ENCODE measurements at regions not wholly inside any gene's neighbourhood (a gene's known extent, or its start where the extent isn't known, plus 50 kb on each side); places are given as distances from the start of the nearest gene placed in this dataset.

GRCh38 chr6:68010936-68011335 lies 624.1 kb upstream of the ADGRB3 start:
- no peaks in the 10 kb centered on the region for H3K9me3 ChIP-seq
- H3K27me3 ChIP-seq: no peaks in the 10 kb centered on the region
- no peak overlapping the region for H3K4me3 ChIP-seq
- DNase-seq (no peak), ATAC-seq (no peak), FAIRE-seq (no peak)
- intact Hi-C loops (cut with DNase I): no loop called here
- no peak overlapping the region for H3K27ac ChIP-seq
- no peaks in the 10 kb centered on the region for H3K36me3 ChIP-seq
- no peaks in the 10 kb centered on the region for H3K4me1 ChIP-seq
- WGBS, 2 donors: 62 to 68% methylated on average over 4 of the region's 4 CpGs
- TF ChIP-seq, protein P1, sequence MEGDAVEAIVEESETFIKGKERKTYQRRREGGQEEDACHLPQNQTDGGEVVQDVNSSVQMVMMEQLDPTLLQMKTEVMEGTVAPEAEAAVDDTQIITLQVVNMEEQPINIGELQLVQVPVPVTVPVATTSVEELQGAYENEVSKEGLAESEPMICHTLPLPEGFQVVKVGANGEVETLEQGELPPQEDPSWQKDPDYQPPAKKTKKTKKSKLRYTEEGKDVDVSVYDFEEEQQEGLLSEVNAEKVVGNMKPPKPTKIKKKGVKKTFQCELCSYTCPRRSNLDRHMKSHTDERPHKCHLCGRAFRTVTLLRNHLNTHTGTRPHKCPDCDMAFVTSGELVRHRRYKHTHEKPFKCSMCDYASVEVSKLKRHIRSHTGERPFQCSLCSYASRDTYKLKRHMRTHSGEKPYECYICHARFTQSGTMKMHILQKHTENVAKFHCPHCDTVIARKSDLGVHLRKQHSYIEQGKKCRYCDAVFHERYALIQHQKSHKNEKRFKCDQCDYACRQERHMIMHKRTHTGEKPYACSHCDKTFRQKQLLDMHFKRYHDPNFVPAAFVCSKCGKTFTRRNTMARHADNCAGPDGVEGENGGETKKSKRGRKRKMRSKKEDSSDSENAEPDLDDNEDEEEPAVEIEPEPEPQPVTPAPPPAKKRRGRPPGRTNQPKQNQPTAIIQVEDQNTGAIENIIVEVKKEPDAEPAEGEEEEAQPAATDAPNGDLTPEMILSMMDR (IDR thresholded peaks at IDR 0.05): no peak

DNA sequence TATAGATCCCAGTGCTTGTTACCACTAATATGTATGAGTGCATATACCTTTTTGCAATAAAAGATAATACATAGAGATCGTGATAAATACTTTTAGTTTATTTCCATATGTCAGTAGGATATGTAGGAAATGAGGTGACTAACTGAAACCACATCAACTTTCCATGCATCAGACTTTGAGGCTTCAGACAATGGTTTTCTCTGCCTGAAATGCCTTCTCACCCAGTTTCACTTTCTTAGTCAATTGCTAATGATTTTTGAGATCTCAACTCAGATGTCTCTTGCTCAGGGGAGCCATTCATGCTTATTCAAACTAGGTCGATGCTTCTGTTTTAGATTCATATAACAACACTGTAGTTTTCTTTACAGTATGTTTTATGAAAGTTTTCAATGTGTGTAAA lies 626.6 kb upstream of the ADGRB3 start:
- Histone ChIP-seq H3K4me3 (no peak overlapping the region), H3K9me3 (no peaks in the 10 kb centered on the region), H3K36me3 (no peaks in the 10 kb centered on the region), H3K27me3 (no peaks in the 10 kb centered on the region), H3K4me1 (no peaks in the 10 kb centered on the region), H3K27ac (no peak overlapping the region)
- WGBS, 2 donors: 19 to 66% methylated on average over 2 of the region's 2 CpGs
- ATAC-seq (no peak), FAIRE-seq (no peak), DNase-seq (no peak)
- intact Hi-C loops (cut with DNase I): no loop called here
- TF ChIP-seq, protein P1 (IDR thresholded peaks at IDR 0.05): no peak

DNA sequence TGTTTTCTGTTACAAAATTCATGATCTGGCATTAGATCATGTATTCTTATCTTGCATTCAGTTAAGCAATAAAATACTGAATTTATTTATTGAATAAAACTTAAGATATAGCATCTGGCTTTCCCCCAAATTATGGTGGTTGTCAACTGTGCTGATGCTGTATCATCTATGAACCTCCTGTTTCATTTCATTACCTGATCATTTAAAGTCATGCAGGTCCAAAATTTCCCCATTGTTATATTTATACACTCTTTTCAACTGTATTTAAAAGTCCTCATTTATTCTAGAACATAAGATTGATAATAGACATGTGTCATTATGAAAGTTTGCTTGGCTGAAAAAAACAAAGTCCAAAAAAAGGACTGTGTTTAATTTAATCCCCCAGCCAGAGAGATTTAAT lies 627.4 kb upstream of the ADGRB3 start:
- Histone ChIP-seq H3K9me3 (no peaks in the 10 kb centered on the region), H3K4me3 (no peak overlapping the region), H3K36me3 (no peaks in the 10 kb centered on the region), H3K4me1 (no peaks in the 10 kb centered on the region), H3K27ac (no peak overlapping the region), H3K27me3 (no peaks in the 10 kb centered on the region)
- TF ChIP-seq, protein P1 (IDR thresholded peaks at IDR 0.05): no peak
- DNase-seq (no peak), FAIRE-seq (no peak), ATAC-seq (no peak)
- intact Hi-C loops (cut with DNase I): no loop called here

GRCh38 chr6:67986694-67987232 lies 648.3 kb upstream of the ADGRB3 start:
- H3K4me3 ChIP-seq: no peak overlapping the region
- DNase-seq: no peak
- no peak for ATAC-seq
- no peak for FAIRE-seq
- TF ChIP-seq, protein P1 (IDR thresholded peaks at IDR 0.05): no peak
- no peaks in the 10 kb centered on the region for H3K9me3 ChIP-seq
- no peaks in the 10 kb centered on the region for H3K36me3 ChIP-seq
- intact Hi-C loops (cut with DNase I): no loop called here
- H3K4me1 ChIP-seq: no peaks in the 10 kb centered on the region
- H3K27ac ChIP-seq: no peak overlapping the region
- no peaks in the 10 kb centered on the region for H3K27me3 ChIP-seq

DNA sequence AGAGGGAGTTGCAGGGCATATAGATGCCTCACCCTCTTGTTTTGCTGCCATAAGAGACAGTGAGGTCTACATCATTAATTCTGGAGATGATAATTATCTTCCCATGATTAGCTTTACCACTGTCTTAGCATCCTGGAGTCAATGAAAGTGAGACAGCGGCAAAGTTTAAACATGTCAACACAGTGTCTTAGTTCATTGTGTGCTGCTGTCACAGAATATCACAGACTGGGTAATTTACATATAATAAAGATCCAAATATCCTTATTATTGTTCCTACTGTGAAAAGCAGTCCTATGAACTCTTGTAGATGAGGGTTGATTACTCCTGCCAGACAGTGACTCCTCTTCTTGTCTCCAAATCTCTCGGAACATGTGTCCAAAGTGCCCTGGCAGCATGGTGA lies 658.6 kb upstream of the ADGRB3 start:
- H3K36me3 ChIP-seq: no peaks in the 10 kb centered on the region
- H3K4me3 ChIP-seq: no peak overlapping the region
- intact Hi-C loops (cut with DNase I): no loop called here
- no peak overlapping the region for H3K27ac ChIP-seq
- 74 to 85% methylated on average over 2 of the region's 2 CpGs for WGBS, 2 donors
- DNase-seq (no peak), FAIRE-seq (no peak), ATAC-seq (no peak)
- H3K4me1 ChIP-seq: no peaks in the 10 kb centered on the region
- no peaks in the 10 kb centered on the region for H3K9me3 ChIP-seq
- TF ChIP-seq, protein P1 (IDR thresholded peaks at IDR 0.05): no peak
- H3K27me3 ChIP-seq: no peaks in the 10 kb centered on the region

All from pancreas (tissue), 10 donors.